HepG2 (cell line): ENCODE measurements at regions not wholly inside any gene's neighbourhood (a gene's known extent, or its start where the extent isn't known, plus 50 kb on each side); places are given as distances from the start of the nearest gene placed in this dataset.

Experiments used
- CBFB ChIP-seq: sonication (generic); formaldehyde crosslinking; IDR thresholded peaks from 2 replicates; pipeline ENCODE4 v1.4.0; 2020; ENCODE audit warnings: missing genetic modification reagents
- NFATC3 ChIP-seq: sonication (generic); formaldehyde crosslinking; IDR thresholded peaks from 2 replicates; pipeline ENCODE4 v1.5.1; 2020; ENCODE audit warnings: mild to moderate bottlenecking, missing genetic modification reagents
- PITX1 ChIP-seq: sonication (generic); formaldehyde crosslinking; IDR thresholded peaks from 2 replicates; pipeline ENCODE4 v1.5.1; 2020; ENCODE audit warnings: mild to moderate bottlenecking, missing genetic modification reagents
- ZNF317 ChIP-seq: sonication (generic); formaldehyde crosslinking; IDR thresholded peaks from 2 replicates; pipeline ENCODE4 v1.5.0; 2020; ENCODE audit warnings: mild to moderate bottlenecking, missing genetic modification reagents
- ZNF468 ChIP-seq: sonication (generic); formaldehyde crosslinking; IDR thresholded peaks from 2 replicates; pipeline ENCODE4 v1.8.0; 2022; ENCODE audit warnings: mild to moderate bottlenecking, moderate library complexity, missing genetic modification reagents
- ZNF530 ChIP-seq: sonication (generic); formaldehyde crosslinking; IDR thresholded peaks from 2 replicates; pipeline ENCODE4 v1.5.0; 2020; ENCODE audit warnings: low read depth, mild to moderate bottlenecking, missing genetic modification reagents
- ZNF543 ChIP-seq: sonication (generic); formaldehyde crosslinking; IDR thresholded peaks from 2 replicates; pipeline ENCODE4 v1.4.0; 2020; ENCODE audit warnings: mild to moderate bottlenecking, missing genetic modification reagents
- ZNF615 ChIP-seq: sonication (generic); formaldehyde crosslinking; IDR thresholded peaks from 2 replicates; pipeline ENCODE4 v1.5.0; 2020; ENCODE audit warnings: mild to moderate bottlenecking, missing genetic modification reagents, borderline replicate concordance
- TF ChIP-seq, protein P1 (sequence below): sonication (generic); formaldehyde crosslinking; IDR thresholded peaks from 2 replicates; pipeline ENCODE4 v1.5.0; 2020; ENCODE audit warnings: missing genetic modification reagents
- TF ChIP-seq, protein P2 (sequence below): IDR thresholded peaks from 2 replicates; pipeline ENCODE4 v1.6.1; 2016; ENCODE audit warnings: control low read depth
- TF ChIP-seq, protein P3 (sequence below): sonication (generic); formaldehyde crosslinking; IDR thresholded peaks from 2 replicates; pipeline ENCODE4 v1.4.0; 2020; ENCODE audit warnings: missing genetic modification reagents
- TF ChIP-seq, protein P4 (sequence below): sonication (generic); formaldehyde crosslinking; IDR thresholded peaks from 2 replicates; pipeline ENCODE4 v1.4.0; 2020; ENCODE audit warnings: missing genetic modification reagents, borderline replicate concordance

DNA sequence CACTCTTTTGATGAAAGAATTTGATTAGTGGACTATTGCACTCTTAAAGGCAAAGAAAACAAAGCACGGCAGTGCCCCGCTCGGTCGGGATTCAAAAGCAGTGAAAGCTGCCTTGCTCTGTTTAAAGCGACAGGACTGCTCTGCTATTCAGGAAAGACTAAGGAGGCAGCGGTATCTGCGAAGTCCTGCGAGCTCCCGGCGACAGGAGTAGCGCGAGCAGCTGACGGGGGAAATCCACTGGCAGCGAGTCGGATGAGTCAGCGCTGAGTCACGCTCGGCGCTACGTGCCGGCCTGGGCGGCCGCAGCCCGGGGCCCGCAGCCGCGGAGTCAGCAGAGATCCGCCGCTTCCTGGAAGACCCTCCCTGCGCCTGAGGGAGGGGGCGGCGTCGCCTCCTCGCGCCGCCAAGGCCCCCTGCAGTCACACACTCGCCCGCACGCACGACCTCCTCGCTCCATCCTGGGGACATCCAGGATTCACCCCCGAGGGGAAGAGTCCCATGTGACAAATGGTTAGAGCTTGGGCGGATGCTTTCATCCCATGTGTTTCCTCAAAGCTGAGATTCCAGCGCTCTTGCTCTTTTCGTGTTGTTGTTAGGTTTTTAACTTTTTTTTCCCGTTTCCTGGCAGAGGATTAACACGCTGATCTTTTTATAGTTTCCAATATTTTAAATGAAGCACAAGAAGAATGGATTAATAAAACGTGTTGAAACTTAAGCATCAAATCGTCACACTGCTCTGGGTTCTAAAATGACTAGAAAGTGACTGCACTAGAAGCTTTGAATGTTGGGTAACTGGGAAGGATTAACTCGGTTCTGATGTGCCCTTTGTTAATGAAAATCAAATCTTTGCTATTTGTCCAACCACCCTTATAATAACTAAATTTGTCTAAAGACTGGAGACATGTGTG is 102.5 kb downstream of the ARRDC3 start (continued):
- TF ChIP-seq PITX1, result peak; percentile 60
- 0 out of 2 replicates have a peak, but pooled peaks have one; percentile 33 for TF ChIP-seq ZNF543 (CRISPR knock-in tag)
- no peak for TF ChIP-seq ZNF468 (CRISPR knock-in tag)
- TF ChIP-seq CBFB (CRISPR knock-in tag), result no peak; the same call in 1 of the 2 replicates
- no peak for TF ChIP-seq ZNF530 (CRISPR knock-in tag)
- TF ChIP-seq, protein P1, sequence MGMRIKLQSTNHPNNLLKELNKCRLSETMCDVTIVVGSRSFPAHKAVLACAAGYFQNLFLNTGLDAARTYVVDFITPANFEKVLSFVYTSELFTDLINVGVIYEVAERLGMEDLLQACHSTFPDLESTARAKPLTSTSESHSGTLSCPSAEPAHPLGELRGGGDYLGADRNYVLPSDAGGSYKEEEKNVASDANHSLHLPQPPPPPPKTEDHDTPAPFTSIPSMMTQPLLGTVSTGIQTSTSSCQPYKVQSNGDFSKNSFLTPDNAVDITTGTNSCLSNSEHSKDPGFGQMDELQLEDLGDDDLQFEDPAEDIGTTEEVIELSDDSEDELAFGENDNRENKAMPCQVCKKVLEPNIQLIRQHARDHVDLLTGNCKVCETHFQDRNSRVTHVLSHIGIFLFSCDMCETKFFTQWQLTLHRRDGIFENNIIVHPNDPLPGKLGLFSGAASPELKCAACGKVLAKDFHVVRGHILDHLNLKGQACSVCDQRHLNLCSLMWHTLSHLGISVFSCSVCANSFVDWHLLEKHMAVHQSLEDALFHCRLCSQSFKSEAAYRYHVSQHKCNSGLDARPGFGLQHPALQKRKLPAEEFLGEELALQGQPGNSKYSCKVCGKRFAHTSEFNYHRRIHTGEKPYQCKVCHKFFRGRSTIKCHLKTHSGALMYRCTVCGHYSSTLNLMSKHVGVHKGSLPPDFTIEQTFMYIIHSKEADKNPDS (CRISPR knock-in tag), result no peak
- 0 out of 2 replicates have a peak, but pooled peaks have one; percentile 38 for TF ChIP-seq ZNF317 (CRISPR knock-in tag)
- TF ChIP-seq, protein P2, sequence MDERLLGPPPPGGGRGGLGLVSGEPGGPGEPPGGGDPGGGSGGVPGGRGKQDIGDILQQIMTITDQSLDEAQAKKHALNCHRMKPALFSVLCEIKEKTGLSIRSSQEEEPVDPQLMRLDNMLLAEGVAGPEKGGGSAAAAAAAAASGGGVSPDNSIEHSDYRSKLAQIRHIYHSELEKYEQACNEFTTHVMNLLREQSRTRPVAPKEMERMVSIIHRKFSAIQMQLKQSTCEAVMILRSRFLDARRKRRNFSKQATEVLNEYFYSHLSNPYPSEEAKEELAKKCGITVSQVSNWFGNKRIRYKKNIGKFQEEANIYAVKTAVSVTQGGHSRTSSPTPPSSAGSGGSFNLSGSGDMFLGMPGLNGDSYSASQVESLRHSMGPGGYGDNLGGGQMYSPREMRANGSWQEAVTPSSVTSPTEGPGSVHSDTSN (CRISPR knock-in tag), result no peak
- TF ChIP-seq, protein P3, sequence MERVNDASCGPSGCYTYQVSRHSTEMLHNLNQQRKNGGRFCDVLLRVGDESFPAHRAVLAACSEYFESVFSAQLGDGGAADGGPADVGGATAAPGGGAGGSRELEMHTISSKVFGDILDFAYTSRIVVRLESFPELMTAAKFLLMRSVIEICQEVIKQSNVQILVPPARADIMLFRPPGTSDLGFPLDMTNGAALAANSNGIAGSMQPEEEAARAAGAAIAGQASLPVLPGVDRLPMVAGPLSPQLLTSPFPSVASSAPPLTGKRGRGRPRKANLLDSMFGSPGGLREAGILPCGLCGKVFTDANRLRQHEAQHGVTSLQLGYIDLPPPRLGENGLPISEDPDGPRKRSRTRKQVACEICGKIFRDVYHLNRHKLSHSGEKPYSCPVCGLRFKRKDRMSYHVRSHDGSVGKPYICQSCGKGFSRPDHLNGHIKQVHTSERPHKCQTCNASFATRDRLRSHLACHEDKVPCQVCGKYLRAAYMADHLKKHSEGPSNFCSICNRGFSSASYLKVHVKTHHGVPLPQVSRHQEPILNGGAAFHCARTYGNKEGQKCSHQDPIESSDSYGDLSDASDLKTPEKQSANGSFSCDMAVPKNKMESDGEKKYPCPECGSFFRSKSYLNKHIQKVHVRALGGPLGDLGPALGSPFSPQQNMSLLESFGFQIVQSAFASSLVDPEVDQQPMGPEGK (CRISPR knock-in tag), result peak; percentile 78
- TF ChIP-seq ZNF615 (CRISPR knock-in tag), result no peak
- TF ChIP-seq NFATC3 (CRISPR knock-in tag), result no peak
- TF ChIP-seq, protein P4, sequence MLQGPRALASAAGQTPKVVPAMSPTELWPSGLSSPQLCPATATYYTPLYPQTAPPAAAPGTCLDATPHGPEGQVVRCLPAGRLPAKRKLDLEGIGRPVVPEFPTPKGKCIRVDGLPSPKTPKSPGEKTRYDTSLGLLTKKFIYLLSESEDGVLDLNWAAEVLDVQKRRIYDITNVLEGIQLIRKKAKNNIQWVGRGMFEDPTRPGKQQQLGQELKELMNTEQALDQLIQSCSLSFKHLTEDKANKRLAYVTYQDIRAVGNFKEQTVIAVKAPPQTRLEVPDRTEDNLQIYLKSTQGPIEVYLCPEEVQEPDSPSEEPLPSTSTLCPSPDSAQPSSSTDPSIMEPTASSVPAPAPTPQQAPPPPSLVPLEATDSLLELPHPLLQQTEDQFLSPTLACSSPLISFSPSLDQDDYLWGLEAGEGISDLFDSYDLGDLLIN, result no peak
